SH-SY5Y (cell line): ENCODE measurements at regions not wholly inside any gene's neighbourhood (a gene's known extent, or its start where the extent isn't known, plus 50 kb on each side); places are given as distances from the start of the nearest gene placed in this dataset.

Experiments
- GATA2 ChIP-seq: IDR thresholded peaks from 2 replicates; pipeline ENCODE4 v1.6.1; 2011; ENCODE audit warnings: mild to moderate bottlenecking, low read depth, low read length
- GATA3 ChIP-seq: IDR thresholded peaks from 2 replicates; pipeline ENCODE4 v1.6.1; 2011; ENCODE audit warnings: low read depth, mild to moderate bottlenecking, low read length, moderate library complexity

DNA sequence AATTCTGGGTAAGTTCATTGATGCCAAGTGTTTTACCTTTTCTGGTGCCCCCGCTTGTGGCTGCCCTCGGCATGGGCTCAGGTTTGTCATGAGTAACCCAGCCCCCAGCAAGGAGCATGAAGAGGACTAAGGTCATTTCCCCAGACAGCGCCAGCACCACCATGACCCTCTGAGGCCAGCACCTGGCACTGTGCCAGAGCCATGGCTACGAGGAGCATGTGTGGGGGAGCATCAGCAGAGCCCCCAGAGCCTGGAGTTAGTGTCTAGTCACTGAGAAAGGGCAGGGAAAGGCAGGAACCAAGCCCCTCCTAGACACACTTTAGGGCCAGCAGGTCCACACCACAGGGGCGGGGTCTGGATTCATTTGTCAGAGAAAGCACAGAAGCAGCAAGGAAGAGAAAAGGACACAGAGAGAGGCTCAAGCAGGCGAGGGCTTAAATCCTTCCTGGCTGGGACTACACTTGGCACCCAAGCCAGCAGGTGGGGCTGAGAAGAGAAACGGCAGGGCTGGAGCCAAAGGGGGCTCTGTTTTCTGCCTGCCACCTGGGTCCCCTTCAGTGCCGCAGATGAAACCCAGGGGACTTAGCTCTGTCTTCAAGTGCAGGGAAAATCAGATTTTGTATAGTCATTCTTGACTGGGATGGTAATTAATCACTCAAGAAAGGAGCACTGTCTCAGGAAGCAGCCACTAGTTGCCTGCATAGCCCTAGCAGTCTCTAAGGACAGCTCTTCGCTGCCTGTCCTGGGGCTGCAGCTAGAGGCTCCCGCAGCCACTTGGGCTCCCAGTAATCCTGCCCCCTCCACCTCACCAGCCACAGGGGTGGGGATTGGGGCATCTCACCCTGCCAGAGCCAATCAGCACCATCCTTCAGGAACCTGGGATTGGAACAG lies 79.6 kb upstream of the ZC3H12A start:
- TF ChIP-seq GATA3 (no peak), GATA2 (no peak)
